HG02642 (cell line): ENCODE measurements at regions not wholly inside any gene's neighbourhood (a gene's known extent, or its start where the extent isn't known, plus 50 kb on each side); places are given as distances from the start of the nearest gene placed in this dataset.
"Not testable (repeated sequence)": the region's sequence is repeated elsewhere in the genome, so short reads cannot be mapped to it uniquely, and the experiment has no call there.

ENCODE experiments used
- ATAC-seq: cut with Tn5 transposase; IDR thresholded peaks from one replicate; pipeline ENCODE4 v1.9.1; 2021; ENCODE audit warnings: mild to moderate bottlenecking; ENCODE audit not compliant: unreplicated experiment, poor library complexity

DNA sequence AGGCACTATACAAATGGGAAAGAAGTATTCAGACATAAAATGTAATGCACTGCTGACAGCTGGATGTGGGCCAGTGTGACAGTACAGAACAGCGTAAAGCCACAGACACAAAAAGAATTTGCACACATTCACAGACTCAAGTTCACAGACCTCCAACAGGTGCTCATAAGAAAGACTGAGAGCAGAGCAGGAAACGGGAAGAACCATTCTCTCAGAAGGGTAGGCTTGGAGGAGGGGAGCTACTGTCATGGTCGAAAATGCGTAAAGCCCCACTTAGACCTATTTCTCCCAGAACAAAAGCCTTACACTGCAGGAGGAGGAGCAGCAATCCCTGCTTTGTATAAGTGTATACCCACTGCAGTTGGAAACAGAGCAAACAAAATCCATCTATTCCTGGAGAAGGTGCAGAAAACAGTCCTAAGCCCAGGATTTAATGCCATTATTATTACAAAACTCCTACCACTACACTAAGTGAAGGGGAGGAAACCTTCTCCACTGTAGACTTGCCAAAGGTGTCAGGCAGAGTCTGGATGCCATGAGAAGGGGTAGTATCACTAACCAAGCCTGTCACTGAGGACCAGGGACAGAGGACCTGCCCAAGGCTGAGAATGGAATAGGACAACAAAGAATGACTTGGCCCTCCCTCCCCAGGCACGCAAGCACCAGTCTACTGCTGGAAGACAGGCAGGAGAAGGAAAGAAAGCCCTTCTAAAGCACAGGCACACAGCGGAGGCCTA, 103.0 kb upstream of the FAM25C start:
- not testable (repeated sequence) for ATAC-seq

DNA sequence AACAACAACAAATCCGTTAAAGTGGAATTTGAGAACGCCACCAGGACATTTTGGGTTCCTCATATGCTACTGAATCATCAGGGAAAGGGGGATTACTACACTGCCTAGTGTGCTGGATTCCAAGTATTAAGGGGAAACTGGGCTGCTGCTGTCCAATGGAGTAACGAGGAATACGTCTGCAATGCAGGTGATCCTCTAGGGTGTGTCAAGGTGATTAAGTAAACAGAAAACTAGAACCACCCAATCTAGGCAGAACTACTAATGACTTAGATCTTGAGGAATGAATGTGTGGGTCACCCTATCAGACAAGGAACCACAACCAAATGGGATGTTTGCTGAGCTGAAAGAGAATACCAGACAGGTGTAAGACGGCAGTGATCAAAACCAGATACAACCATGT, 99.3 kb upstream of the FAM25C start:
- not testable (repeated sequence) for ATAC-seq

DNA sequence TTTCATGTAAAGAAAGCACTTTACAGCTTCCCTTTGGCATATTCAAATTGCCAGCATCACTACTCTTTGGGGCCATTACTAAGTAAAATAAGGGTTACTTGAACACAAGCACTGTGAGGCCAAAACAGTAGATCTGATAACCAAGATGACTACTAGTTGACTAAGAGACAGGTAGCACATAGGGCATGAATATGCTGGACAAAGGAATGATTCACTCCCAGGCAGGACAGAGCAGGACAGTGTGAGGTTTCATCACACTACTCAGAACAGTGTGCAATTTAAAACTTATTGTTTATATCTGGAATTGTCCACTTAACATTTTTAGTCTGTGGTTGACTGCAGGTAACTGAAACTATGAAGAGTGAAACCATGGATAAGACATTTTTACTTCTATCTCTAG, 91.1 kb upstream of the FAM25C start:
- not testable (repeated sequence) for ATAC-seq

DNA sequence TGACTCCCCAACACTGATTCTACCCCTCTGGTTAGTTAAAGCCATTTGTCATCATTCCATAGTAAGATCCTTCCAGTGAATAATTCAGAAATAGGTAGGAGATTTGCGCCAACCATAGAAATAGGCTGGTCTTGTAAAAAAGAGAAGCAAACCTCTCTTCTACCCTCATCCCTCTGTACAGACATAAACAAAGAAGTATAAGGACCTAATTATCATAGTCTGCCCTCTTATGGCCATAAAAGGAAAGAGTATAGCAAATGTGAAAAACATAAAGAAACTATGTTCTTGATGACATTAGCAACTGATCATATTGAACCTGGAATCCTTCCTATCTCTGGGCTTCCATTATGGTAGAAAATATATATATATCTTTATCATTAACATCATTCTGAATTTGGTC, 88.5 kb upstream of the FAM25C start:
- ATAC-seq, result not testable (repeated sequence)

GRCh38 chr10:48084446-48084845, 84.9 kb upstream of the FAM25C start:
- not testable (repeated sequence) for ATAC-seq

DNA sequence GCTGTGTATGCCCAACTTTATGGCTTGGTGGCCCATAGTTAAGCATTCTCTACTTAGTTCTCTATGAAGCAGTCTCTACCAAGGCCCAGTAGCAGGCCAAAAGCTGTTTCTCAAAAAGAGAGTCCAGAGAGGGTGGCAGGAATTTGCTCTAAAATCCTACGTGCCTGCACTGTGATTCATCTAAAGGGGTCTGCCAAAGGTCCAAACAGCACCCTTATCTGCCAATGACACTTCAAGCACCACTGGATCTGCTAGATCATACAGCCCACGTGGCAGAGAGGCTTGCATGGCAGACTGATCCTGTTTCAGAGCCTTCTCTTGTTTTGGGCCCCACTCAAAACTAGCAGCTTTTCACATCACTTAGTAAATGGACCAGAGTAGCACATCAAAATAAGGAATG, 71.6 kb upstream of the FAM25C start:
- ATAC-seq, result not testable (repeated sequence)

DNA sequence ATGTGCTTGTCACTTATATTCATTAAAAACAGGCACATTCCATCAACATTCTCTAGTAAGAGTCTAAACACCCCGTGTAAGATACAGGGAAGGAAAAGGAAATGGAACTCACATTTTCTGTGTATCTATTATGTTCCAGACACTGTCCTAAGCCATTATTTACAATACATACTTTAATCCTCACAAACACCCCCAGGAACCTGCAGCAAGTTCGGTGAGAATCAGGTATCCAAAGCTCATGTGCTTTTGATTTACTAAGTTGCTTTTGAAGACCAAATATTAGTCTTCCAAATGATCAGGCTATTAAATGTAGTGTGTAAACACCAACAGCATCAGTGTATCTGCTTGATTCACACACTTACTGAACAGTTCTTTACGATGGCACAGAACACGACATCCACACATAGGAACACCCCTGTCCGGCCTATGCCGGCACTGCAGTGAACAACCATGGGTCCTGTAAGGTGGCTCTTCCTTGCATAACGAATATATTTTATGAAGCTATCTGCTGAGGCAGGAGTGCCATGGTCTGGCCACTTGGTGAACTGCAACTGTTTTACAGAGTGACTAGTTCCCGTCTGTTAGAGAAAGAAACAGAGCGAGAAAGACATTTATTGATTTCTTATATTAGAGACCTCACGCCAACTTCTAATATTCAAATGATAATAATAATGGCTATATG, 64.5 kb upstream of the FAM25C start:
- ATAC-seq, result peak; percentile 87

GRCh38 chr10:48055395-48055794, 55.8 kb upstream of the FAM25C start:
- not testable (repeated sequence) for ATAC-seq
